Gastroesophageal sphincter (tissue), 3 donors: ENCODE measurements at regions not wholly inside any gene's neighbourhood (a gene's known extent, or its start where the extent isn't known, plus 50 kb on each side); places are given as distances from the start of the nearest gene placed in this dataset.

Experiments
- EP300 ChIP-seq: sonication (generic); formaldehyde crosslinking; IDR thresholded peaks from one replicate; pipeline ENCODE4 v1.6.1; 2017; ENCODE audit warnings: antibody characterized with exemption, mild to moderate bottlenecking
- POLR2A ChIP-seq, 2 donors: fragments of 450-650 bp; IDR thresholded peaks; one replicate each; pipeline ENCODE4 v1.6.1; 2017; ENCODE audit warnings: antibody characterized with exemption in 2 of 2, mild to moderate bottlenecking in 2 of 2, moderate library complexity in 1 of 2
- POLR2AphosphoS5 ChIP-seq: sonication (generic); formaldehyde crosslinking; IDR thresholded peaks from one replicate; pipeline ENCODE4 v1.6.1; 2017; ENCODE audit warnings: antibody characterized with exemption
- TF ChIP-seq, protein P1 (sequence below), 4 experiments: fragments of 200-600 bp in 2 of 4; fragments of 450-650 bp in 2 of 4; sonication (generic) in 1 of 4; IDR thresholded peaks; one replicate each; pipeline ENCODE4 v1.5.1; 2017 to 2019; ENCODE audit warnings: antibody characterized with exemption in 4 of 4, mild to moderate bottlenecking in 2 of 4, moderate library complexity in 2 of 4

DNA sequence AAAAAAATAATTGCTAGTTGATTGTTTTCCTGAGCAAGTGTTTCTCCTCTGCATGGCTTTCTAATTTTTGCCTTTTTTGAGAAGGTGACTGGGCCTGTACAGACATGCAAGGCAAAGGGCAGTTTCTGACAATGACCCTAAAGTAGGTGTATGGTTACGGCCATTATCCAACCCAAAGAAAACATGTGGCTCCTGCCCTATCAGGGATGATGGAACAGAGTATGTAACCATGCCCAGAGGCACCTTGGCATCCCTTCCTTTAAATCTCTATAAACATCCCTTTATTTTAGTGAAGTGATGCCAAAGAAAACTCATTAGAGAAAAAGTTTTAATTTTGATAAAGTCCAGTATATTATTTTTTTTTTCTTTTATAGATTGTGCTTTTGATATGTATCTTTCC is 217.5 kb downstream of the LPIN1 start:
- TF ChIP-seq, protein P1, sequence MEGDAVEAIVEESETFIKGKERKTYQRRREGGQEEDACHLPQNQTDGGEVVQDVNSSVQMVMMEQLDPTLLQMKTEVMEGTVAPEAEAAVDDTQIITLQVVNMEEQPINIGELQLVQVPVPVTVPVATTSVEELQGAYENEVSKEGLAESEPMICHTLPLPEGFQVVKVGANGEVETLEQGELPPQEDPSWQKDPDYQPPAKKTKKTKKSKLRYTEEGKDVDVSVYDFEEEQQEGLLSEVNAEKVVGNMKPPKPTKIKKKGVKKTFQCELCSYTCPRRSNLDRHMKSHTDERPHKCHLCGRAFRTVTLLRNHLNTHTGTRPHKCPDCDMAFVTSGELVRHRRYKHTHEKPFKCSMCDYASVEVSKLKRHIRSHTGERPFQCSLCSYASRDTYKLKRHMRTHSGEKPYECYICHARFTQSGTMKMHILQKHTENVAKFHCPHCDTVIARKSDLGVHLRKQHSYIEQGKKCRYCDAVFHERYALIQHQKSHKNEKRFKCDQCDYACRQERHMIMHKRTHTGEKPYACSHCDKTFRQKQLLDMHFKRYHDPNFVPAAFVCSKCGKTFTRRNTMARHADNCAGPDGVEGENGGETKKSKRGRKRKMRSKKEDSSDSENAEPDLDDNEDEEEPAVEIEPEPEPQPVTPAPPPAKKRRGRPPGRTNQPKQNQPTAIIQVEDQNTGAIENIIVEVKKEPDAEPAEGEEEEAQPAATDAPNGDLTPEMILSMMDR (IDR thresholded peaks at IDR 0.05) = no peak
- TF ChIP-seq POLR2AphosphoS5 (no peak), POLR2A (IDR thresholded peaks at IDR 0.05) (no peak), EP300 (no peak)
